ENCODE measurements at regions not wholly inside any gene's neighbourhood (a gene's known extent, or its start where the extent isn't known, plus 50 kb on each side); places are given as distances from the start of the nearest gene placed in this dataset.

DNA sequence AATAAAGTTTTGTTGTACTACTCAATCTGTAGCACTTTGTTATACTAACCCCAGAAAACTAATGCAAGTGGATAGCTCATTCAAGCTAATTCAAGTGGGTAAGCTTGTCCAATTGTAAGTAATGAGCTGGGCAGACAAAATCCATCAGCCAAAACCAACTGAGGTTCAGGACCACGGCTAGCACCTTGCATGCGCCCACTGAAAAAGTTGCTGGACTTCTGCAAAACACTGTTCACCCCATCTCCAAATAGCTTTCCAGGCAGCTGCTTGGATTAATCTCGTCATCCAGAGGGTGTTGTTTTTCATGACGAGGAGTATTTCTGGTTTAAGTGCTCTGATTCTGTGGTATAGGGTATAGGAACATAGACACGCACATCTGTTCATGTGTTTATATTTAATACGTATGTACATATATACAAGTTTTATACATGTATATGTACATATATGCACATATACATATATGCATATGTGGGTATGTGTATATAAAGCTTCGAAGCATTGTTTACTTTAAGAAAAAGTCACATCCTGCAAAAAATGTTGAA, 307.5 kb downstream of the GALR1 start:
- peaks cover 2% of the 10 kb centered on the region for H3K9me3 ChIP-seq (ENCODE audit: control insufficient read depth, low read length)
- H3K36me3 ChIP-seq (ENCODE audit: control insufficient read depth in 1 of 2, insufficient read depth in 2 of 2, low read length in 1 of 2), result no peaks in the 10 kb centered on the region
- no peak overlapping the region for H3K4me3 ChIP-seq (ENCODE audit: low read length in 2 of 2)
- intact Hi-C loops (cut with DNase I), result no loop called here
- H3K27ac ChIP-seq (ENCODE audit: low read depth in 1 of 2, low read length in 2 of 2), result no peak overlapping the region
- DNase-seq (no peak), ATAC-seq (ENCODE audit: low FRiP score) (no peak)
- 42 to 43% methylated on average over 7 of the region's 7 CpGs for WGBS, 2 donors
- H3K27me3 ChIP-seq (ENCODE audit: control insufficient read depth in 1 of 2, insufficient read depth in 2 of 2, low read length in 1 of 2), result no peaks in the 10 kb centered on the region
- H3K4me1 ChIP-seq (ENCODE audit: control insufficient read depth in 1 of 2, insufficient read depth in 2 of 2, low read length in 2 of 2), result no peaks in the 10 kb centered on the region

DNA sequence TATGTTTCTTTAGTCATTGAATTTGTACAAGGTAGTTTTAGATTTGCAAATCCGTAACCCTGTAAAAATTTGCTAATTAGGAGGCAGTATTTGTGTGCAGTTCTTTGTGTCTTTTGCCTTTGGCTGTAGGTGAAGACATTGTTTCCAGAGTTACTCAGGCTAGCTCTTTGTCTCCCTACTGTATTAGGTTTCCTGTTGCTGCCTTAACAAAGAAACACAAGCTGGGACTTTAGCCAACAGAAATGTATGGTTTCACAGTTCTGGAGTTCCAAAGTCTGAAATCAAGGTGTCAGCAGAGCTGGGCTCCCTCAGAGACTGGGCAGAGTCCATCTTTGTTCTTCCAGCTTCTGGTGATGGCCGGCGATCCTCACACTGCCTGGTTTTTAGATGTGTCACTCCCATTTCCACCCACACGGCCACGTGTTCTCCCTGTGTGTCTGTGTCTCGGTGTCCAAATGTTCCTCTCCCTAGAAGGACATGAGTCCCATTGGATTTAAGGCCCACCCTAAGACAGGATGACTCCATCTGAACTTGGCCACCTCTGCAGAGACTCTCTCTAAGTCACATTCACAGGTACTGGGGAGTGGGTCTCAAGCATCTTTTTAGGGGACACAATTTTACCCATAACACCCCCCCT, 309.7 kb downstream of the GALR1 start:
- H3K27me3 ChIP-seq (ENCODE audit: control insufficient read depth in 1 of 2, insufficient read depth in 2 of 2, low read length in 1 of 2), result no peaks in the 10 kb centered on the region
- intact Hi-C loops (cut with DNase I), result no loop called here
- no peak for ATAC-seq (ENCODE audit: low FRiP score)
- no peaks in the 10 kb centered on the region for H3K4me1 ChIP-seq (ENCODE audit: control insufficient read depth in 1 of 2, insufficient read depth in 2 of 2, low read length in 2 of 2)
- no peak overlapping the region for H3K4me3 ChIP-seq (ENCODE audit: low read length in 2 of 2)
- H3K36me3 ChIP-seq (ENCODE audit: control insufficient read depth in 1 of 2, insufficient read depth in 2 of 2, low read length in 1 of 2), result no peaks in the 10 kb centered on the region
- H3K27ac ChIP-seq (ENCODE audit: low read depth in 1 of 2, low read length in 2 of 2), result no peak overlapping the region
- H3K9me3 ChIP-seq (ENCODE audit: control insufficient read depth, low read length), result peaks cover 2% of the 10 kb centered on the region
- DNase-seq, result no peak
- 82 to 86% methylated on average over 6 of the region's 6 CpGs for WGBS, 2 donors

DNA sequence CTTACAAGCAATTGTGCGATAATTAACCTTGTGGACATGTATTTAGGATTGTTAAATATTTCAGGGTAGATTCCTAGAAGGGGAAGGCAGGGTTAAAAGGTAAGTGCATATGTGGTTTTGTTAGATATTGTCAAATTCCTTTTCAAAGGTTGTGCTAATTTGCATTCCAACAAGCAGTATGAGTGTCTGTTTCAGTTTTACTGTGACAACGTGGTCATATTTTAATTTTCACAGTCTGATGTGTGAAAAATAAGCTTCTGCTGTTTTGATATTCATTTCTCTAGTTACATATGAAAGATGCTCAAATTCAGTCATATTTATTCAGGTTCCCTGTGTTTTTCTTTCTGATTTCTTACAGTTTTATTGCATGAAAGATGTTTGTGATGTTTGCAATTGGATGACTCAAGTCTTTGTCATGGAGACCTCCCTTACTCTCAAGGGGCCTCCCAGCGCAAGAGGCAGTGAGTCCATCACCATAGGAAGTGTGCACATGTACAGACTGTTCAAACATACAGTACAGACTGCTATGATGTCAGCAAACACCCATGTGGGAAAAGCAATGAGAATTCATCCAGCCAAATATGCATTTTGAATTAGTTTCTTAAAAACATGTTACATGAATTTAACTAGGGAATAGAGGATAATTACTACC, 310.8 kb downstream of the GALR1 start:
- Histone ChIP-seq H3K4me1 (ENCODE audit: control insufficient read depth in 1 of 2, insufficient read depth in 2 of 2, low read length in 2 of 2) (no peaks in the 10 kb centered on the region), H3K9me3 (ENCODE audit: control insufficient read depth, low read length) (peaks cover 2% of the 10 kb centered on the region), H3K27ac (ENCODE audit: low read depth in 1 of 2, low read length in 2 of 2) (no peak overlapping the region), H3K27me3 (ENCODE audit: control insufficient read depth in 1 of 2, insufficient read depth in 2 of 2, low read length in 1 of 2) (no peaks in the 10 kb centered on the region), H3K36me3 (ENCODE audit: control insufficient read depth in 1 of 2, insufficient read depth in 2 of 2, low read length in 1 of 2) (no peaks in the 10 kb centered on the region), H3K4me3 (ENCODE audit: low read length in 2 of 2) (no peak overlapping the region)
- WGBS, 2 donors, result 61 to 67% methylated on average over 3 of the region's 3 CpGs
- no peak for DNase-seq
- no peak for ATAC-seq (ENCODE audit: low FRiP score)
- intact Hi-C loops (cut with DNase I), result no loop called here

DNA sequence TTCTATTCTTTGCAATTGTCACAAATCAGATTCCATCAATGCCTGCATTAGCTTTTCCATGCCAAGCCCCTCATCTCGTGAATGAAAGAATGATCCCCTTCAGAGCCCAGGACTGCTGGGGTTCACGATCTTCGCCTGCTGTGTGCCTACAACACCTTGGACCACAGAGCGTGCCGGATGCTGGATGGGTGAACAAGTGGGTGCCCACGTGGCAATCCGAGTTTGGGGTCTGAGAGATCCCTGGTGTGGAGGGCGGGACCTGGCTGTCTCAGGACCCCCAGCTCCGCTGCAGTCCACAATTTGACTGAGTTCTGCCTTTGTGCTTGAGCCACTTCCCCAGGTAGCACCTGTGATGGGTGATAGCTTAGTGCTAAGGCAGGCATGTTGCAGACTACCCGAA, 317.0 kb downstream of the GALR1 start:
- H3K4me3 ChIP-seq (ENCODE audit: low read length in 2 of 2), result no peak overlapping the region
- no peak overlapping the region for H3K27ac ChIP-seq (ENCODE audit: low read depth in 1 of 2, low read length in 2 of 2)
- peaks cover 1% of the 10 kb centered on the region for H3K9me3 ChIP-seq (ENCODE audit: control insufficient read depth, low read length)
- no peak for DNase-seq
- no peak for ATAC-seq (ENCODE audit: low FRiP score)
- no peaks in the 10 kb centered on the region for H3K4me1 ChIP-seq (ENCODE audit: control insufficient read depth in 1 of 2, insufficient read depth in 2 of 2, low read length in 2 of 2)
- no peaks in the 10 kb centered on the region for H3K36me3 ChIP-seq (ENCODE audit: control insufficient read depth in 1 of 2, insufficient read depth in 2 of 2, low read length in 1 of 2)
- 85% methylated on average over 10 of the region's 10 CpGs for WGBS, 2 donors
- intact Hi-C loops (cut with DNase I), result no loop called here
- no peaks in the 10 kb centered on the region for H3K27me3 ChIP-seq (ENCODE audit: control insufficient read depth in 1 of 2, insufficient read depth in 2 of 2, low read length in 1 of 2)

DNA sequence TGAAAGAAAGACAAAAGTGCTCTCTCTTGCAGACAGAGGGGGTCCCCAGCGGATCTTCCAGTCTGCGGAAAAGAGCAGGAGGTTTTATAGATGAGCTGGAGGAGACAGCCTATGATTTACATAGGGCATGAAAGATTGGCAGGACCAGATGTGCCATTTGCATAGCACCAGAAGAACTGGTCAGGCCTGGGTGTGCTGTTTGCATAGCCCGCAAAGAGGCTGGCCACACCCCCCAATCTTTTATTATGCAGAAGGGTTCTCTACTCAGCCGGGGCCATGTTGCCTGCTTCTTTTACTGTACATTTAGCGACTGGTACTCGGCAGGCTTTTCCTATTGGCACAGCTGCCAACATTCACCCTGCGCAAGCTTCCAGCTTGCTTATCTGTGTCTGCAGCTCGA, 317.6 kb downstream of the GALR1 start:
- Histone ChIP-seq H3K36me3 (ENCODE audit: control insufficient read depth in 1 of 2, insufficient read depth in 2 of 2, low read length in 1 of 2) (no peaks in the 10 kb centered on the region), H3K9me3 (ENCODE audit: control insufficient read depth, low read length) (peaks cover 1% of the 10 kb centered on the region), H3K27ac (ENCODE audit: low read depth in 1 of 2, low read length in 2 of 2) (no peak overlapping the region), H3K4me1 (ENCODE audit: control insufficient read depth in 1 of 2, insufficient read depth in 2 of 2, low read length in 2 of 2) (no peaks in the 10 kb centered on the region), H3K27me3 (ENCODE audit: control insufficient read depth in 1 of 2, insufficient read depth in 2 of 2, low read length in 1 of 2) (no peaks in the 10 kb centered on the region), H3K4me3 (ENCODE audit: low read length in 2 of 2) (no peak overlapping the region)
- WGBS, 2 donors, result 80% methylated on average over 8 of the region's 8 CpGs
- no peak for ATAC-seq (ENCODE audit: low FRiP score)
- no peak for DNase-seq
- intact Hi-C loops (cut with DNase I), result no loop called here

DNA sequence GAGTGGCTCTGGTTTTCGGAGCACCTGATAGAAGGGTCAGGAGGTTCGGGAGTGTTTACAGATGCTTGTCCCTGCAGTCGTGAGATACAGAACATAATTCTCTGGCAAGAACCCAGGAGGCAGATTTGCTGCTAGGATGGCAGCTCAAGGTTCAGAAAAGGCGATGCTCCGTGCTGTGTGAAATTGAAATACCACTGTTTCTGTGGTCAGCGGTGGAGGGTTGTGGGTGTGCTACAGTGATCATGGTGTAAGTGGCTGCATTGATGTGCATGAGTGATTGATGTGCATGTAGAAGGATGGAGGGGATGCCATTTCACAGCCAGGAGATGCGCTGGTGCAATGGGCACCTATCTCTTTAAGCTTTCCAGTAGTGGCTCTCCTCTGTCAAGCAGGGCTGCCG, 322.1 kb downstream of the GALR1 start:
- no peak for ATAC-seq (ENCODE audit: low FRiP score)
- Histone ChIP-seq H3K27me3 (ENCODE audit: control insufficient read depth in 1 of 2, insufficient read depth in 2 of 2, low read length in 1 of 2) (no peaks in the 10 kb centered on the region), H3K27ac (ENCODE audit: low read depth in 1 of 2, low read length in 2 of 2) (no peak overlapping the region), H3K9me3 (ENCODE audit: control insufficient read depth, low read length) (peaks cover under 1% of the 10 kb centered on the region), H3K4me3 (ENCODE audit: low read length in 2 of 2) (no peak overlapping the region), H3K36me3 (ENCODE audit: control insufficient read depth in 1 of 2, insufficient read depth in 2 of 2, low read length in 1 of 2) (no peaks in the 10 kb centered on the region), H3K4me1 (ENCODE audit: control insufficient read depth in 1 of 2, insufficient read depth in 2 of 2, low read length in 2 of 2) (no peaks in the 10 kb centered on the region)
- DNase-seq, result no peak
- WGBS, 2 donors, result 81 to 84% methylated on average over 8 of the region's 8 CpGs
- intact Hi-C loops (cut with DNase I), result no loop called here

DNA sequence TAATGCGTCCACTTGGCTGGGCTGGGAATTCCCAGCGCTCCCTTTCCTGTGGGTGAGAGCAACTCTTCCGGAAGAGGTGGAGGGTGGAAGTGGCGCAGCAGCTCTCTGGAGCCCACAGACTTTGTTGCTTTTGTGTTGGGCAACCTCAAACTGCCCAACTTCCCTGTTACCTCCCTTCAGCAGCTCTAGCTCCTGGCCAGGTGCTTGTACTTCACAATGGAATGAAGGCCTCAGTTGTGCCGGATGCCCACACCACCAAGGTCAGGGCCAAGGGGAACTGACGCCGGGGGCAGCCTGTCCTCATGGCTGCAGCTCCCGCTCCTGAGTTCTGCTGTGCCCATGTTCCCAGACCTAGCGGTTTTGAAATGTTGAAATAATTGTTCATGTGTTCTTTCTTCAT, 322.9 kb downstream of the GALR1 start:
- Histone ChIP-seq H3K4me3 (ENCODE audit: low read length in 2 of 2) (no peak overlapping the region), H3K9me3 (ENCODE audit: control insufficient read depth, low read length) (no peaks in the 10 kb centered on the region), H3K4me1 (ENCODE audit: control insufficient read depth in 1 of 2, insufficient read depth in 2 of 2, low read length in 2 of 2) (no peaks in the 10 kb centered on the region), H3K36me3 (ENCODE audit: control insufficient read depth in 1 of 2, insufficient read depth in 2 of 2, low read length in 1 of 2) (no peaks in the 10 kb centered on the region), H3K27ac (ENCODE audit: low read depth in 1 of 2, low read length in 2 of 2) (no peak overlapping the region), H3K27me3 (ENCODE audit: control insufficient read depth in 1 of 2, insufficient read depth in 2 of 2, low read length in 1 of 2) (no peaks in the 10 kb centered on the region)
- 84 to 86% methylated on average over 9 of the region's 9 CpGs for WGBS, 2 donors
- intact Hi-C loops (cut with DNase I), result no loop called here
- DNase-seq (no peak), ATAC-seq (ENCODE audit: low FRiP score) (no peak)

DNA sequence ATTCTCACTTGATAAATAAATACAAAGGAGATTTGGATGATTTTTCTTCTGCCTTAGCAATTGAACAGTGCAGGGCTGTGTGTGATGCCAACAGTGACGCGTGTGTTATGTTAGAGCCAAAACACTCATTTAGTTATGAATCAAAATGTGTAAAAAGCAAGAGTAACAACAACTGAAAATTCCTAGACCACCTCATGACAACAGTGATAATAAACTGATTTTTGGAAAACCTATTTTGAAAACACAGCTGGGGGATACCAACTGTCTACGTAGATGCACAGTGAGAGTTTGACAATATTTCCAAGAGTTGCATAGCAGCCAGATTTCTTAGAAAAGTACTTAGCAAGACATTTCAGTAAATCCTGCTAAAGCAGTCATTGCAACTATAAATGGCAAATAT, 323.9 kb downstream of the GALR1 start:
- H3K27ac ChIP-seq (ENCODE audit: low read depth in 1 of 2, low read length in 2 of 2), result no peak overlapping the region
- intact Hi-C loops (cut with DNase I), result no loop called here
- ATAC-seq (ENCODE audit: low FRiP score), result no peak
- H3K27me3 ChIP-seq (ENCODE audit: control insufficient read depth in 1 of 2, insufficient read depth in 2 of 2, low read length in 1 of 2), result no peaks in the 10 kb centered on the region
- DNase-seq, result no peak
- H3K36me3 ChIP-seq (ENCODE audit: control insufficient read depth in 1 of 2, insufficient read depth in 2 of 2, low read length in 1 of 2), result no peaks in the 10 kb centered on the region
- WGBS, 2 donors, result 79 to 81% methylated on average over 3 of the region's 3 CpGs
- no peaks in the 10 kb centered on the region for H3K4me1 ChIP-seq (ENCODE audit: control insufficient read depth in 1 of 2, insufficient read depth in 2 of 2, low read length in 2 of 2)
- no peaks in the 10 kb centered on the region for H3K9me3 ChIP-seq (ENCODE audit: control insufficient read depth, low read length)
- H3K4me3 ChIP-seq (ENCODE audit: low read length in 2 of 2), result no peak overlapping the region

DNA sequence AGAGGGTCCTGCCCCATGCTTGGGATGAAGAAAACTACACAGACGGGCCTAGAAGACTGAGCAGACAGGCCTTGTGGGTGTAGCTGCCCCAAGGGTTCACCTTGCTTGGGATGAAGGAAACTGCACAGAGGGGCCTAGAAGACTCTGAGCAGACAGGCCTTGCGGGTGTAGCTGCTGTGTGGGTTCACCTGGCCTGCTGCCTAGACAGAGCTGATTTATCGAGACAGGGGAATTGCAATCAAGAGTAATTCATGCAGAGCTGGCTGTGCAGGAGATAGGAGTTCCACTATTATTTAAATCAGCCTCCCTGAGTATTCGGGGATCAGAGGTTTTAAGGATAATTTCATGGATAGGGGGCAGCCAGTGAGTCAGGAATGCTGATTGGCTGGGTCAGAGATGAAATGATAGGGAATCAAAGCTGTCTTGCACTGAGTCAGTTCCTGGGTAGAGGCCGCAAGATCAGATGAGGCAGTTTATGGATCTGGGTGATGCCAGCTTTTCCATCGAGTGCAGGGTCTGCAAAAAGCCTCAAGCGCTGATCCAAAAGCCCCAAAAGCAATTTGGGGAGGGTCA, 341.4 kb downstream of the GALR1 start:
- Histone ChIP-seq H3K4me1 (ENCODE audit: control insufficient read depth in 1 of 2, insufficient read depth in 2 of 2, low read length in 2 of 2) (no peaks in the 10 kb centered on the region), H3K27ac (ENCODE audit: low read depth in 1 of 2, low read length in 2 of 2) (no peak overlapping the region), H3K9me3 (ENCODE audit: control insufficient read depth, low read length) (no peaks in the 10 kb centered on the region), H3K36me3 (ENCODE audit: control insufficient read depth in 1 of 2, insufficient read depth in 2 of 2, low read length in 1 of 2) (no peaks in the 10 kb centered on the region), H3K27me3 (ENCODE audit: control insufficient read depth in 1 of 2, insufficient read depth in 2 of 2, low read length in 1 of 2) (no peaks in the 10 kb centered on the region), H3K4me3 (ENCODE audit: low read length in 2 of 2) (no peak overlapping the region)
- intact Hi-C loops (cut with DNase I), result no loop called here
- DNase-seq (no peak), ATAC-seq (ENCODE audit: low FRiP score) (no peak)
- 80 to 87% methylated on average over 7 of the region's 7 CpGs for WGBS, 2 donors

Measured in aorta (tissue), 5 donors.